Central memory CD8-positive, alpha-beta T cell (primary cell): ENCODE measurements at regions not wholly inside any gene's neighbourhood (a gene's known extent, or its start where the extent isn't known, plus 50 kb on each side); places are given as distances from the start of the nearest gene placed in this dataset.

Experiments used
- ATAC-seq: fragments of 150-1000 bp; cut with Tn5 transposase; replicated peaks from 2 replicates; pipeline ENCODE4 v1.10.0; 2022; ENCODE audit warnings: mild to moderate bottlenecking, moderate FRiP score, moderate number of reproducible peaks; ENCODE audit not compliant: poor library complexity, severe bottlenecking; ENCODE audit errors: extremely low read depth
- DNase-seq, 2 donors: peaks; one replicate each; pipeline ENCODE4 v3.0.0; 2021; ENCODE audit warnings: low spot score in 2 of 2
- H3K27ac Mint-ChIP-seq: one replicate; pipeline ENCODE4 v1.8.0; 2022; ENCODE audit warnings: low read depth, mild to moderate bottlenecking, moderate library complexity, mixed read lengths
- H3K27me3 Mint-ChIP-seq: one replicate; pipeline ENCODE4 v1.8.0; 2022; ENCODE audit warnings: mixed read lengths
- H3K36me3 Mint-ChIP-seq: one replicate; pipeline ENCODE4 v1.8.0; 2022; ENCODE audit warnings: mild to moderate bottlenecking, moderate library complexity, mixed read lengths; ENCODE audit not compliant: insufficient read depth
- H3K4me1 Mint-ChIP-seq: one replicate; pipeline ENCODE4 v1.8.0; 2022; ENCODE audit warnings: mixed read lengths
- H3K4me3 Mint-ChIP-seq: one replicate; pipeline ENCODE4 v1.8.0; 2022; ENCODE audit warnings: mild to moderate bottlenecking, moderate library complexity, mixed read lengths
- H3K9me3 Mint-ChIP-seq: one replicate; pipeline ENCODE4 v1.8.0; 2022; ENCODE audit warnings: mixed read lengths

DNA sequence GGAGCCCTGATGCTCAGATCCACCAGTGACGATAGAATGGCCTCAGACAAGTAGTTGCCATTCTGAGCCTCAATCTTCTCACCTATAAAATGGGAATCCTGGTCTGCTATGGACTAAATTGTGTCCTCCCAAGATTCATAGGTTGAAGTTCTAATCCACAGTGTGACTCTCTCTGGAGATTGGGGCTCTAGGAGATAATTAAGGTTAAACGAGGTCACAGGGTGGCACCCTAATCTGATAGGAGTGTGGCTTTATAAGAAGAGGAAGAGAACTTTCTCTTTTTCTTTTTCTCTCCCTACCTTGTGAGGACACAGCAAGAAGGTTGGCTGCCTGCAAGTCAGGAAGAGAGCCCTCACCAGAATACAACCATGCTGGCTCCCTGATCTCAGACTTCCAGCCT is 214.1 kb downstream of the KATNAL1 start:
- Mint-ChIP-seq H3K27ac (no peak overlapping the region), H3K27me3 (no peaks in the 10 kb centered on the region), H3K4me1 (no peaks in the 10 kb centered on the region), H3K4me3 (no peak overlapping the region), H3K9me3 (no peaks in the 10 kb centered on the region), H3K36me3 (no peaks in the 10 kb centered on the region)
- ATAC-seq (no peak), DNase-seq (no peak)

- DNase-seq (no peak), ATAC-seq (no peak)
- Mint-ChIP-seq H3K4me1 (no peaks in the 10 kb centered on the region), H3K9me3 (no peaks in the 10 kb centered on the region), H3K27me3 (no peaks in the 10 kb centered on the region), H3K4me3 (no peak overlapping the region), H3K36me3 (no peaks in the 10 kb centered on the region), H3K27ac (no peak overlapping the region)
These were observed 215.7 kb downstream of the KATNAL1 start for GRCh38 chr13:30091691-30092090.

GRCh38 chr13:30091035-30091434 is 216.3 kb downstream of the KATNAL1 start:
- H3K4me3 Mint-ChIP-seq: no peak overlapping the region
- DNase-seq: no peak
- H3K27me3 Mint-ChIP-seq: peaks cover 5% of the 10 kb centered on the region
- no peaks in the 10 kb centered on the region for H3K4me1 Mint-ChIP-seq
- no peak for ATAC-seq
- no peaks in the 10 kb centered on the region for H3K9me3 Mint-ChIP-seq
- H3K27ac Mint-ChIP-seq: no peak overlapping the region
- H3K36me3 Mint-ChIP-seq: no peaks in the 10 kb centered on the region

DNA sequence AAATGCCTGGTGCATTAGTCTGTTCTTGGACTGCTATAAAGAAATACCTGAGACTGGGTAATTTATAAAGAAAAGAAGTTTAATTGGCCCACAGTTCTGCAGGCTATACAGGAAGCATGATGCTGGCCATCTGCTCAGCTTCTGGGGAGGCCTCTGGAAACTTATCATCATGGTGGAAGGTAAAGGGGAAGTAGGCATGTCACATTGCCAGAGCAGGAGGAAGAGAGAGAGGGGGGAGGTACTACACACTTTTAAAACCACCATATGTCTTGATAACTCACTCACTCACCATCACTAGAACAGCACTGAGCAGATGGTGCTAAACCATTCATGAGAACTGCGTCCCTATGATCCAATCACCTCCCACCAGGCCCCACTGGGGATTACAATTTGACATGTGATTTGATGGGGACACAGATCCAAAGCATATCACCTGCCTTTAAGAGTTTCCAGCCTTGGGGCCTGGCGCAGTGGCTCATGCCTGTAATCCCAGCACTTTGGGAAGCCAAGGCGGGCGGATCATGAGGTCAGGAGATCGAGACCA is 219.0 kb downstream of the KATNAL1 start:
- no peak overlapping the region for H3K27ac Mint-ChIP-seq
- H3K4me1 Mint-ChIP-seq: no peaks in the 10 kb centered on the region
- no peak overlapping the region for H3K4me3 Mint-ChIP-seq
- H3K9me3 Mint-ChIP-seq: no peaks in the 10 kb centered on the region
- DNase-seq (no peak), ATAC-seq (no peak)
- peaks cover 9% of the 10 kb centered on the region for H3K27me3 Mint-ChIP-seq
- no peaks in the 10 kb centered on the region for H3K36me3 Mint-ChIP-seq

GRCh38 chr13:30085087-30085486 is 222.3 kb downstream of the KATNAL1 start:
- no peak overlapping the region for H3K27ac Mint-ChIP-seq
- no peaks in the 10 kb centered on the region for H3K4me1 Mint-ChIP-seq
- H3K9me3 Mint-ChIP-seq: no peaks in the 10 kb centered on the region
- no peaks in the 10 kb centered on the region for H3K36me3 Mint-ChIP-seq
- H3K27me3 Mint-ChIP-seq: peaks cover 20% of the 10 kb centered on the region
- no peak for ATAC-seq
- DNase-seq: no peak
- H3K4me3 Mint-ChIP-seq: no peak overlapping the region

DNA sequence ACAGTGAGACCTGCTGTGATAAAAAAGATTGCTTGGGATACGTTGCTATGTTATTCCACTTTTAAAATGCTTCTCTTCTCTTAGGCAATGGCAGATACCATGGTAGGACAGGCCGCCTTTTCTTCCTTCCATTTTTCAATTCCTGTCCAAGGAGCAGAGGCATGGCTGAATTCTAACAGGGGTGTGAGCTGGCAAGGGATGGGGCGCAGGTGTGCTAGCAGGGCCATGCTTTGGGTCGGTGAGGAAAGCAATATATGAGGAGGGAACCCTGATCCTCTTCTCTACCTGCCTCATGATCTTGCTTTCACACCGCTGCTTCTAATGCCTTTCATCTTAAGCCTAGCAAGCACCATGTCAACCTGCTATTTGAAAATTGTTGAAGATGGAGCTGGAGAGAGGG is 225.0 kb downstream of the KATNAL1 start:
- no peaks in the 10 kb centered on the region for H3K4me1 Mint-ChIP-seq
- no peaks in the 10 kb centered on the region for H3K9me3 Mint-ChIP-seq
- H3K27ac Mint-ChIP-seq: no peak overlapping the region
- ATAC-seq (no peak), DNase-seq (no peak)
- peaks cover 20% of the 10 kb centered on the region for H3K27me3 Mint-ChIP-seq
- no peaks in the 10 kb centered on the region for H3K36me3 Mint-ChIP-seq
- no peak overlapping the region for H3K4me3 Mint-ChIP-seq

GRCh38 chr13:30081331-30081730 is 226.0 kb downstream of the KATNAL1 start:
- no peaks in the 10 kb centered on the region for H3K9me3 Mint-ChIP-seq
- H3K27ac Mint-ChIP-seq: no peak overlapping the region
- no peaks in the 10 kb centered on the region for H3K4me1 Mint-ChIP-seq
- no peak for ATAC-seq
- no peaks in the 10 kb centered on the region for H3K36me3 Mint-ChIP-seq
- H3K4me3 Mint-ChIP-seq: no peak overlapping the region
- DNase-seq: no peak
- H3K27me3 Mint-ChIP-seq: peaks cover 18% of the 10 kb centered on the region

DNA sequence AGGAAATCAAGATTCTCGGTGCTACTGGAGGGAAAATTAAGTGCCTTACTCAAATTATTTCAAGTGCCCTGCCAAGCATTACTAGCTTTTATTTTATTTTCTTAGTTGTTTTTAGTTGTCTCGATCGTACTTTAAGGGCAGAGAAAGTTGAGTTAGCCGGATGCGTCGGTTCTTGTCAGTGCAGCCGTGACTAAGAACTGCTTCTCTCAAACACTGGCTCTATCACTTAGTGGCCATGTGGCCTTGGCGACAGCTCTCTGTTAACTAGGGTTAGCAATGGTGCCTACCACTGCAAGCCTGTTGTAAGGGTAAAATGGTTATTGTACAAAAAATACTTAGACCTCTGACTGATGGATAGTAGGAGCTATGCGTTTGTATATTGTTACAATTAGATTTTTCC is 227.8 kb downstream of the KATNAL1 start:
- H3K4me1 Mint-ChIP-seq: no peaks in the 10 kb centered on the region
- H3K27me3 Mint-ChIP-seq: peaks cover 11% of the 10 kb centered on the region
- H3K9me3 Mint-ChIP-seq: no peaks in the 10 kb centered on the region
- ATAC-seq (no peak), DNase-seq (no peak)
- H3K27ac Mint-ChIP-seq: no peak overlapping the region
- no peaks in the 10 kb centered on the region for H3K36me3 Mint-ChIP-seq
- no peak overlapping the region for H3K4me3 Mint-ChIP-seq

DNA sequence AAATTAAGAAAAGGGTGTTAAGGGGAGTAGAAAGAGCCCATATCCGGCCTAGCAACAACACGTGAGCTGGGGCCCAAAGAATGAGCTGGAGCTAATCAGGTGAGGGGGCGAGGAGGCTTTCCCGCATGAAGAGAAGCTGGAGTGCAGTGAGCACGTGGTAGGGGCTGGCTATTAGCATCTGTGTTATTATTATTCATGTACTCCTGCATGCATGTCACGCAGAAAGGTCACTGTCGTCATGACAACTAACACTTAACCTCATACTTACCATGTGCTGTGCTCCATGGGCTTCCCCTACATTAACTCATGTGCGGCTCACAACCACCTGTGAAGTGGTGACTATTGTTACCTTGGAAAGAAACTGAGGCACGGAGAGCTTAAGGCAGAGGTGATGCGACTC is 227.6 kb upstream of the UBL3 start:
- no peak overlapping the region for H3K4me3 Mint-ChIP-seq
- no peaks in the 10 kb centered on the region for H3K36me3 Mint-ChIP-seq
- ATAC-seq: no peak
- H3K4me1 Mint-ChIP-seq: no peaks in the 10 kb centered on the region
- H3K27ac Mint-ChIP-seq: no peak overlapping the region
- H3K27me3 Mint-ChIP-seq: peaks cover 11% of the 10 kb centered on the region
- H3K9me3 Mint-ChIP-seq: no peaks in the 10 kb centered on the region
- no peak for DNase-seq

DNA sequence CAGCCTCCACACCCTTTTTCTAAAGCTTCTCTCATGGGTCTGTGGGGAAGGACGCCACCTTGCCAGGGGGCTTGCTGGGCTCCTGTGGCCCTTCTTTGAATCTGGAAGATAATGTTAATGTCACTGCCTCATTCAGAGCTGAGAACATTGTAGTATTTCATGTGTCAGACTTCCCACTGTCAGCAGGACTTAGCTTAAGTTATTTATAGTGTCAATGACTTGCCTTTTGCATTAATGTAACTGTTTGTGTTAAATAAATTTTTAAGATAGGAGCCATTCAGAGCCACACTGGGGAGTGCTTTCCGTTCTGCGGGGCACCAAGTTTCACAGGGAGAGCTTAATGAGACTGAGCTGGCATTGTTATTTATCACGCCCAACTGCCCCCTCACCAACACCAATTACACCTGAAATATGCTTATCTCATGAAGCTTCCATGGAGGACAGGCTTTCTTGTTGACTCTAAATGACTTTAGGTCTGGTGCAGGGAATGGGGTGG is 226.9 kb upstream of the UBL3 start:
- no peak overlapping the region for H3K4me3 Mint-ChIP-seq
- H3K9me3 Mint-ChIP-seq: no peaks in the 10 kb centered on the region
- no peak for ATAC-seq
- H3K36me3 Mint-ChIP-seq: no peaks in the 10 kb centered on the region
- H3K27me3 Mint-ChIP-seq: peaks cover 4% of the 10 kb centered on the region
- no peaks in the 10 kb centered on the region for H3K4me1 Mint-ChIP-seq
- H3K27ac Mint-ChIP-seq: no peak overlapping the region
- no peak for DNase-seq

- Mint-ChIP-seq H3K36me3 (no peaks in the 10 kb centered on the region), H3K27me3 (no peaks in the 10 kb centered on the region), H3K9me3 (no peaks in the 10 kb centered on the region), H3K4me3 (no peak overlapping the region), H3K27ac (no peak overlapping the region), H3K4me1 (no peaks in the 10 kb centered on the region)
- no peak for DNase-seq
- no peak for ATAC-seq
These were observed 224.7 kb upstream of the UBL3 start for GRCh38 chr13:30074955-30075614.

- H3K27me3 Mint-ChIP-seq: no peaks in the 10 kb centered on the region
- H3K27ac Mint-ChIP-seq: no peak overlapping the region
- H3K36me3 Mint-ChIP-seq: no peaks in the 10 kb centered on the region
- DNase-seq (no peak), ATAC-seq (no peak)
- no peaks in the 10 kb centered on the region for H3K9me3 Mint-ChIP-seq
- no peak overlapping the region for H3K4me3 Mint-ChIP-seq
- no peaks in the 10 kb centered on the region for H3K4me1 Mint-ChIP-seq
These were observed 224.0 kb upstream of the UBL3 start for GRCh38 chr13:30074431-30074830.

DNA sequence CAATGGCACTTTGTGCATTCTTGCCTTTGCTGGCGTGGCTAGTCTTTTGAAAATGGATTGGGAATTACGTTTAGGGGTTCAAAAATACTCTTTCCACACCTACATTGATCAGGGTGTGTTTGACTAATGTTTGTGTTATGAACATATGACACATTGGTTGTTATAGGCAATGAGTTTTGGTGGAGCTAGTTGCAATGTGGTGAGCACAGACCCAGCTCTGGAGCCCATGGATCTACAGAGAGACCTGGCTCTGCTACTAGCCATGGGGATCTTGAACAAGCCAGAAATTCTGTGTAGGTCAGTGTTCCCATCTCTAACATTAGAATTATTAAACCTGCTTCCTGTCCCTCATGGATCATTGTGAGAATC is 222.4 kb upstream of the UBL3 start:
- no peak overlapping the region for H3K27ac Mint-ChIP-seq
- no peaks in the 10 kb centered on the region for H3K9me3 Mint-ChIP-seq
- peaks cover 2% of the 10 kb centered on the region for H3K36me3 Mint-ChIP-seq
- H3K4me1 Mint-ChIP-seq: no peaks in the 10 kb centered on the region
- no peaks in the 10 kb centered on the region for H3K27me3 Mint-ChIP-seq
- no peak overlapping the region for H3K4me3 Mint-ChIP-seq
- no peak for ATAC-seq
- DNase-seq: no peak
